Kidney capillary endothelial cell (primary cell): ENCODE measurements at regions not wholly inside any gene's neighbourhood (a gene's known extent, or its start where the extent isn't known, plus 50 kb on each side); places are given as distances from the start of the nearest gene placed in this dataset.
"Not testable (repeated sequence)": the region's sequence is repeated elsewhere in the genome, so short reads cannot be mapped to it uniquely, and the experiment has no call there.

ENCODE experiments used
- DNase-seq: peaks from one replicate; pipeline ENCODE4 v3.0.0-alpha.2; 2018; ENCODE audit warnings: low spot score

GRCh38 chr3:18189282-18190050 lies 235.7 kb downstream of the SATB1 start:
- DNase-seq: no peak

GRCh38 chr3:18188491-18188890 lies 236.6 kb downstream of the SATB1 start:
- DNase-seq: no peak

GRCh38 chr3:18185624-18186023 lies 239.5 kb downstream of the SATB1 start:
- DNase-seq: no peak

GRCh38 chr3:18182923-18183322 lies 242.2 kb downstream of the SATB1 start:
- DNase-seq: not testable (repeated sequence)

GRCh38 chr3:18179521-18179920 lies 245.6 kb downstream of the SATB1 start:
- DNase-seq: no peak

GRCh38 chr3:18177271-18177670 lies 247.9 kb downstream of the SATB1 start:
- no peak for DNase-seq

GRCh38 chr3:18173891-18174290 lies 251.2 kb downstream of the SATB1 start:
- DNase-seq: not testable (repeated sequence)

- DNase-seq: no peak
Measured at GRCh38 chr3:18159681-18160080, 265.5 kb downstream of the SATB1 start.

DNA sequence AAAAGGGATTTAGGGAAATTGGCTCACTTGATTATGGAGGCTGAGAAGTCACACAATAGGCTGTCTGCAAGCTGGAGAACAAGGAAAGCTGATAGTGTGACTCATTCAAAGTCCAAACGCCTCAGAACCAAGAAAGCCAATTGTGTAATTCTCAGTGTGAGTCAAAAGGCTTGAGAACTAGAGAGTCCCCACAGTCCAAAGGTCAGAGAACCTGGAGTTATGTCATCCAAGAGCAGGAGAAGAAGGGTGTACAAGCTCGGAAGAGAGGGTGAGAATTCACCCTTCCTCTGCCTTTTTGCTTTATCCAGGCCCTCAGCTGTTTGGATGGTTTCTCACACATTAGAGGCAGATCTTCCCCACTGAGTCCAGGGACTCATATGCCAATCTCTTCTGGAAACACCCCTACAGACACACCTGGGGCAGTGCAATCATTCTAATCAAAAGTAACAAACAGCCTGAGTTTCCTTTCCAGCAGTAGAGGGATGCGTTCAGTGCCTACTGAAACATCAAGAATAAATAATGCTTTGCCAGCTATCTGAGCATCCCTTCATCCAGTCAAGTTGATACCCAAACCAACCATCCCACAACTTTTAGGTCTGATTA lies 271.5 kb downstream of the SATB1 start:
- DNase-seq: no peak

DNA sequence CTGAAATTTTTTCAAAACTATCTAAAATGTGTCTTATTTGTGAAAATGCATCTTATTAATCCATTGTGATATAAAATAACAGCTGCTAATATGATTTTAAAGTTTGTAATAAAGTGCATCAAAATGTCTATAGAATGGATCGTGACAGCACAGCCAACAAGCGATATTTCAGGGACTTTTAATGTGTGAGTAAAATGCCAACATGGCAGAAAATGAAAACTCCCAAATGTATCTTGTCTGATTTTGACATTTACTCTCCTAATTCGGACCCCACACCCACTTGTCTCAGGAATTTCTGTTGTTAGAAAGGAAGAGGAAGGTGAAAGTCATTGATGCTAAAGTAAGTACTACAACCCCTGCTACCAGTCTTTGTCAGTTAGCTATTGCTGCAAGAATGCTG lies 273.9 kb downstream of the SATB1 start:
- DNase-seq: no peak

DNA sequence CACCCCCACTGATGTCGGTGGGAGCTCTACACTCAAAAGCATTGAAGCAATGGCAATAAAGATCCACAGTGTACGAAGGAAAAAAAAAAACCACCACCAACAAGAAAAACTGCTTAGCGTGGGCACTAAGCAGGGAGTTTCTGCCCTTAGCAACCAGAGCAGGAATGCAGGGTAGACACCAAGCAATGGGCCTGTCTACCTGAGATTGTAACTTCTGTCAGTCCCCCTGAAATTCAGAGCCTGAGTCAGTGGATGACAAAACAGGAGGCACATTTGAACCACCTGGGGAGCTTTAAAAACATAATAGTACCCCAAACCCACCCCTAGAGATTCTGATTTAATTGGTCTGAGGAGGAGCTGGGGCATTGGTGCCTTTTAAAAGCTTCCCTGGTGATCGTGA lies 275.2 kb downstream of the SATB1 start:
- DNase-seq: no peak

DNA sequence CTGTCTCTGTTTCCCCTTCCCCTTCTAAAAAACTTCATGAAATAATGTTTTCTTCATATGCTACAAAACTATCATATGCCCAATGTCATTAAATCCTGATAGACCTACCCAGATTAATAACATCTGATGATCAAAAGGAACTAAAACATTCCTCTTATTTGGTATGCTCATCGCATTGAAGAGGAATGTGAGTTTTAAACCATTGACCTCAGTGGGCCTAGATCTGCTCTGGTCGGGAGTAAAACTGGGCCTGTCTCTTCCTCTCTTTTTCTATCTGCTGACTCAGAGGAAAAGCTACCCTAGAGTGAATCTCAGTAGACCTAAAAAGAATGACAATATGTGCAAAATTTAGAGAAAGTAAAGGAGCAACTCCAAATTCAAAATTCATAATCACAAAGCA lies 275.8 kb downstream of the SATB1 start:
- no peak for DNase-seq

DNA sequence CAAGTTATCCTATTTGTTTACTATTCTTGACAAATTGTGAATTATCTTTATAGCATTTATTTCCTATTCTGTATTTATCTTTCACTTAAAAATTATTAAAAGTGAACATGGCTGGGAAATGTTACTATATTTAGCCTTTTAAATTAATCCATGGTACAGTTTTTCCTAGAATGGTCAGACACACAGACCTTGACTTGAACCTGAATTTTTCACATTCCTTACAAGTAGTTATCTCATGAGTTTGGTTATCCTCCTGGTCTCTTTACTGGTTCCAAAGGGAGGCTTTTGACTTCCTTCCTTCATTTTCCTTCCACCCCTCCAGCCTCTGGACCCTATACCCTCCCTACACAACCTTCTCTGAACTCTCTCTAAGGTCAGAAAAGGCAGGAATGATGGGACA lies 280.6 kb downstream of the SATB1 start:
- no peak for DNase-seq

- no peak for DNase-seq
Measured at GRCh38 chr3:18143258-18143780, 281.8 kb downstream of the SATB1 start.

GRCh38 chr3:18137958-18138357 lies 287.2 kb downstream of the SATB1 start:
- no peak for DNase-seq

DNA sequence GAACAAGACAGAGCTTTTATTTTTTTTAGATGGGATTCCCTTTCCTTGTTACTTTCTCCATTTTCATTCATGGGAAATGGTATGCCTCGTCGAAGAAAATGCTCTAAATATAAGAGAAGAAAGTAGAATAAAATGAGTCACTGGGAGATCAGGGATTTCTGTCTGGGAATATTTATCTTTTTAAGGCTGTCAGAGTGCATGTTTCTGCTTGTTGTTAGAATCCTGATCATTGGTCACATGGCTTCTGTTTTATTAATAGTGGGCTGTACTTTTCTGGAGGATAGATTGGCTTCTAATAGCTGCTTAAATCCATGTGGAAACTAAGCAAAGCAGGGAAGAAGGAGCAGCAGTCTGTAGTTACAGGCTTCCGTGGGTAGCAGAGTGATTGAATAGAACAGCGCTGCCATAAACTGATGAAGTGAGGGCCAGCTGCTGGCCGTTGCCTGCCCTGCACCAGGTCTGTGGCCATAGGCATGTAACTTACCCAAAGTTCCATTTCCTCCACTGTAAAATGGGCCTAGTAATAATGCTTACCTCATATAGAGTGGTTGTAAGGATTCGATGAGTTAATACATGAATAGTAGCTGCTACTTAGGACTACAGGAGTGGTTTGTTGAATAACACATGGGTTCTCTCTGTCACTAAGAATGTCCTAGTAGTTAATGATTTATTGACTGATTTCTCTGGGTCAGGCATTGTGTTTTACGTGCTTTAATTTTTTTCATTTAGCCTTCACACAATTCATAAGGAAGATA lies 289.9 kb downstream of the SATB1 start:
- no peak for DNase-seq

GRCh38 chr3:18134386-18135059 lies 290.6 kb downstream of the SATB1 start:
- DNase-seq: no peak

- DNase-seq: no peak
Measured at GRCh38 chr3:18132991-18133390, 292.1 kb downstream of the SATB1 start.

- no peak for DNase-seq
Measured at GRCh38 chr3:18127859-18128681, 297.1 kb downstream of the SATB1 start.

DNA sequence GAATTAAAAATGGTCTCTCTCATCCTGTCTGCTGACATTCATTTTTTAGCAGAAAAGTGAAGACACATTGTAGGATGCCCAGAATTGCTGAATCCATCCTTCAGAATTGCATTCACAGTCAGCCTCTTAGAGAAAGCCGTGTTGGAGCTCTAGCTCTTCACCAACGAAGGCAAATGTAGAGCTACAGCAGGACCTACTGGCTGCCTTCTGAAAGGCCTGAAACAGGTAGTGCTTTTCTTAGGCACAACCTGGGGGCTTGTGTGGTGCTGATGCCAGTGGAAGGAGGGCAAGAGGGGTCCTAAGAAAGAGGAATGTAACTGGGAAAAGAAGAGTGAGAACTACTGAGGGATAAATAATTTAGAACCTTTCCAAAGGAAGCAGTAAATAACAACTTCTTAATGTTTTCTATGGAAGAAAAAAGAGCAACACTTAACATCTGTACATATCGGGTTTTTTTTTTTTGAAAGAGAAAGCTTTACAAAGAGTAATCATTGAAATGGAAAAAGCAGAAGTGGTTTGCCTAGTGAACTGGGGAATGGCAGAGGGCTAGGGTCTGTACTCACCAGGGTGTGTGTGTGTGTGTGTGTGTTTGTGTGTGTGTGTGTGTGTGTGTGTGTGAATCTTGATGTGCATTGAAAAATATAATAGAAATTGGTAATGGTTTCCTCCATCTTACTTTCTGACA lies 297.8 kb downstream of the SATB1 start:
- no peak for DNase-seq

- no peak for DNase-seq
Measured at GRCh38 chr3:18126772-18127171, 298.4 kb downstream of the SATB1 start.
